Panc1 (cell line): ENCODE measurements at regions not wholly inside any gene's neighbourhood (a gene's known extent, or its start where the extent isn't known, plus 50 kb on each side); places are given as distances from the start of the nearest gene placed in this dataset.

Experiments used
- ATAC-seq: fragments of 200-7000 bp; cut with Tn5 transposase; 2 replicates; pipeline ENCODE4 v1.9.1; 2020; ENCODE audit warnings: mild to moderate bottlenecking, moderate library complexity
- BruUV-seq: library from RNA; stranded (reverse); fragments of 400-500 nt; replicated peaks from 2 replicates; lab custom pipeline; 2021; lab: Mats Ljungman, UMichigan
- CTCF ChIA-PET: fragments of 300-600 bp; sonication (Branson Sonifier 250); formaldehyde crosslinking; loops from one replicate; lab custom pipeline; 2022; ENCODE audit warnings: antibody characterized with exemption; lab: Charles Lee
- POLR2A ChIA-PET: fragments of 300-600 bp; sonication (Branson Sonifier 250); formaldehyde crosslinking; loops from one replicate; lab custom pipeline; 2022; ENCODE audit warnings: antibody characterized with exemption; lab: Charles Lee
- DNase-seq: peaks from one replicate; pipeline ENCODE4 v3.0.0-alpha.2; 2010; ENCODE audit warnings: low read depth, low spot score
- H3K27ac ChIP-seq: 2 replicates; pipeline ENCODE4 v1.5.1; 2011; ENCODE audit warnings: mild to moderate bottlenecking, low read length, inconsistent platforms
- H3K27me3 ChIP-seq: fragments of 200-500 bp; sonication (Bioruptor generic); 2 replicates; pipeline ENCODE4 v1.6.0; 2014; ENCODE audit warnings: low read length, inconsistent platforms; ENCODE audit not compliant: control insufficient read depth, insufficient read depth
- H3K36me3 ChIP-seq: fragments of 200-500 bp; sonication (Bioruptor generic); 2 replicates; pipeline ENCODE4 v1.5.1; 2014; ENCODE audit warnings: inconsistent platforms, mild to moderate bottlenecking, low read length, moderate library complexity; ENCODE audit not compliant: control insufficient read depth, insufficient read depth
- H3K4me1 ChIP-seq: 2 replicates; pipeline ENCODE4 v1.5.1; 2011; ENCODE audit warnings: inconsistent platforms, mild to moderate bottlenecking, low read length, moderate library complexity; ENCODE audit not compliant: control insufficient read depth, insufficient read depth
- H3K4me3 ChIP-seq, 2 experiments: 2 replicates each; pipeline ENCODE4 v1.5.1; 2011 to 2012; ENCODE audit warnings: low read depth in 2 of 2, low read length in 2 of 2, mild to moderate bottlenecking in 2 of 2, inconsistent platforms in 1 of 2, moderate library complexity in 1 of 2
- H3K9me3 ChIP-seq: fragments of 200-500 bp; sonication (Bioruptor generic); 2 replicates; pipeline ENCODE4 v1.5.1; 2014; ENCODE audit warnings: low read depth, mild to moderate bottlenecking, inconsistent platforms, low read length, moderate library complexity; ENCODE audit not compliant: control insufficient read depth, insufficient read depth
- POLR2AphosphoS5 ChIP-seq: IDR thresholded peaks from 2 replicates; pipeline ENCODE4 v1.6.1; 2012; ENCODE audit warnings: mild to moderate bottlenecking, low read depth, low read length, moderate library complexity
- SIN3A ChIP-seq: IDR thresholded peaks from 2 replicates; pipeline ENCODE4 v1.6.1; 2012; ENCODE audit warnings: low read depth, mild to moderate bottlenecking, low read length, moderate library complexity, borderline replicate concordance; ENCODE audit not compliant: insufficient read depth
- TCF7L2 ChIP-seq: IDR thresholded peaks from 2 replicates; pipeline ENCODE4 v1.6.1; 2011; ENCODE audit warnings: mild to moderate bottlenecking, low read depth, low read length, inconsistent platforms
- in situ Hi-C: cut with HindIII; loops from 2 replicates; pipeline ENCODE4 v1.10.0; 2016; ENCODE audit warnings: low sequenced_read_pairs, low pct_unique_long_range_greater_than_20kb
- intact Hi-C: fragments of 100-400 bp; cut with micrococcal nuclease; formaldehyde crosslinking; loops from one replicate; pipeline ENCODE4 v1.10.0; 2022; ENCODE audit not compliant: unreplicated experiment
- TF ChIP-seq, protein P1 (sequence below): fragments of 450-650 bp; IDR thresholded peaks from 2 replicates; pipeline ENCODE4 v1.5.1; 2017; ENCODE audit warnings: mild to moderate bottlenecking
- TF ChIP-seq, protein P2 (sequence below), 2 experiments: IDR thresholded peaks; 2 replicates each; pipeline ENCODE4 v1.6.1; 2011 to 2012; ENCODE audit warnings: low read depth in 2 of 2, control low read depth in 1 of 2, low read length in 1 of 2, mild to moderate bottlenecking in 1 of 2, moderate library complexity in 1 of 2; ENCODE audit not compliant: insufficient read depth in 1 of 2

DNA sequence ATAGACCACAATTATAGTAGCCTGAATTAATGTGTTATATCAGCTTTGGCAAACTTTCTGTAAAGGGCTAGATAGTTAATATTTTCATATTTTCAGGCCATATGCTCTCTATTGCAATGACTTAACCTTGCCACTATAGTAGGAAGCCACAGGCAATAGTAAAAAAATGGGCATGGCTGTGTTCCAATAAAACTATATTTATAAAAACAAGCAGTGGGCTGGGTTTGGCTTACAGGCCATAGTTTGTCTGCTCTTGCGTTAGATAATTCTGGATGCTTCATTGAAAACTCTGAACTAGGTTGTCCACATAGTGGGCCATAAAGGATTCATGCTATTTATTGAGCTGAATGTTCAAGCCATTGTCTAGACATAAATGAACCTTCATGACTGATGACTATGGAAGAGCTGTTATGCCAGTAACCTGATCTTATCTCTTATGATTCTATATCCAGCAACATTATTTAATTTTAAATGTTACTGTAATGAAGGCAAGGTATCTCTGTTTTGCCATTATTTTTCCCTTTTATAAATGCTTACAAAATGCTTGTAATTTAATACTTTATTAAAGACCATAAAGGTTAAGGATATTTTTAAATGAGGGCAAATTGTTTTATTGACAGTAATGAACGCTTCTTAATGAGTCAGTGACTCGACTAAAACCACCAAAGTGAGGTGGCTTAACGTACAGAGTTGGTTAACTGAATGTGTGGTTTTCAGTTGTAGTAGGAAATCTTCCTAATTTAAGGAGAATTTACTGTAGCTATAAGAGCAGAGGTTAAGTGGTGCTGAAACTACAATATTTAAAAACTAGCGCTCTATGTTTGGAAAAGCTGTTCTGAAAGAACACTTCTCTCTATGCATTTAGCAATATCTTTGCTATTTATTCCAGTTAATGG lies 560.6 kb downstream of the PRR16 start:
- Histone ChIP-seq H3K4me1 (no peaks in the 10 kb centered on the region), H3K9me3 (no peaks in the 10 kb centered on the region), H3K4me3 (no peak overlapping the region), H3K27ac (no peak overlapping the region), H3K36me3 (no peaks in the 10 kb centered on the region), H3K27me3 (no peaks in the 10 kb centered on the region)
- no peak for DNase-seq
- POLR2A ChIA-PET: no interaction called here
- BruUV-seq: no TSS peak
- no peak for ATAC-seq
- TF ChIP-seq, protein P1, sequence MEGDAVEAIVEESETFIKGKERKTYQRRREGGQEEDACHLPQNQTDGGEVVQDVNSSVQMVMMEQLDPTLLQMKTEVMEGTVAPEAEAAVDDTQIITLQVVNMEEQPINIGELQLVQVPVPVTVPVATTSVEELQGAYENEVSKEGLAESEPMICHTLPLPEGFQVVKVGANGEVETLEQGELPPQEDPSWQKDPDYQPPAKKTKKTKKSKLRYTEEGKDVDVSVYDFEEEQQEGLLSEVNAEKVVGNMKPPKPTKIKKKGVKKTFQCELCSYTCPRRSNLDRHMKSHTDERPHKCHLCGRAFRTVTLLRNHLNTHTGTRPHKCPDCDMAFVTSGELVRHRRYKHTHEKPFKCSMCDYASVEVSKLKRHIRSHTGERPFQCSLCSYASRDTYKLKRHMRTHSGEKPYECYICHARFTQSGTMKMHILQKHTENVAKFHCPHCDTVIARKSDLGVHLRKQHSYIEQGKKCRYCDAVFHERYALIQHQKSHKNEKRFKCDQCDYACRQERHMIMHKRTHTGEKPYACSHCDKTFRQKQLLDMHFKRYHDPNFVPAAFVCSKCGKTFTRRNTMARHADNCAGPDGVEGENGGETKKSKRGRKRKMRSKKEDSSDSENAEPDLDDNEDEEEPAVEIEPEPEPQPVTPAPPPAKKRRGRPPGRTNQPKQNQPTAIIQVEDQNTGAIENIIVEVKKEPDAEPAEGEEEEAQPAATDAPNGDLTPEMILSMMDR: no peak
- TF ChIP-seq SIN3A: no peak
- TF ChIP-seq TCF7L2: no peak
- TF ChIP-seq, protein P2, sequence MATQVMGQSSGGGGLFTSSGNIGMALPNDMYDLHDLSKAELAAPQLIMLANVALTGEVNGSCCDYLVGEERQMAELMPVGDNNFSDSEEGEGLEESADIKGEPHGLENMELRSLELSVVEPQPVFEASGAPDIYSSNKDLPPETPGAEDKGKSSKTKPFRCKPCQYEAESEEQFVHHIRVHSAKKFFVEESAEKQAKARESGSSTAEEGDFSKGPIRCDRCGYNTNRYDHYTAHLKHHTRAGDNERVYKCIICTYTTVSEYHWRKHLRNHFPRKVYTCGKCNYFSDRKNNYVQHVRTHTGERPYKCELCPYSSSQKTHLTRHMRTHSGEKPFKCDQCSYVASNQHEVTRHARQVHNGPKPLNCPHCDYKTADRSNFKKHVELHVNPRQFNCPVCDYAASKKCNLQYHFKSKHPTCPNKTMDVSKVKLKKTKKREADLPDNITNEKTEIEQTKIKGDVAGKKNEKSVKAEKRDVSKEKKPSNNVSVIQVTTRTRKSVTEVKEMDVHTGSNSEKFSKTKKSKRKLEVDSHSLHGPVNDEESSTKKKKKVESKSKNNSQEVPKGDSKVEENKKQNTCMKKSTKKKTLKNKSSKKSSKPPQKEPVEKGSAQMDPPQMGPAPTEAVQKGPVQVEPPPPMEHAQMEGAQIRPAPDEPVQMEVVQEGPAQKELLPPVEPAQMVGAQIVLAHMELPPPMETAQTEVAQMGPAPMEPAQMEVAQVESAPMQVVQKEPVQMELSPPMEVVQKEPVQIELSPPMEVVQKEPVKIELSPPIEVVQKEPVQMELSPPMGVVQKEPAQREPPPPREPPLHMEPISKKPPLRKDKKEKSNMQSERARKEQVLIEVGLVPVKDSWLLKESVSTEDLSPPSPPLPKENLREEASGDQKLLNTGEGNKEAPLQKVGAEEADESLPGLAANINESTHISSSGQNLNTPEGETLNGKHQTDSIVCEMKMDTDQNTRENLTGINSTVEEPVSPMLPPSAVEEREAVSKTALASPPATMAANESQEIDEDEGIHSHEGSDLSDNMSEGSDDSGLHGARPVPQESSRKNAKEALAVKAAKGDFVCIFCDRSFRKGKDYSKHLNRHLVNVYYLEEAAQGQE (IDR thresholded peaks at IDR 0.05; ENCODE audit: insufficient read depth in 1 of 2, low read depth in 2 of 2, low read length in 1 of 2): no peak
- TF ChIP-seq POLR2AphosphoS5: no peak
- intact Hi-C loops: no loop called here
- in situ Hi-C loops: no loop called here
- CTCF ChIA-PET: no interaction called here

DNA sequence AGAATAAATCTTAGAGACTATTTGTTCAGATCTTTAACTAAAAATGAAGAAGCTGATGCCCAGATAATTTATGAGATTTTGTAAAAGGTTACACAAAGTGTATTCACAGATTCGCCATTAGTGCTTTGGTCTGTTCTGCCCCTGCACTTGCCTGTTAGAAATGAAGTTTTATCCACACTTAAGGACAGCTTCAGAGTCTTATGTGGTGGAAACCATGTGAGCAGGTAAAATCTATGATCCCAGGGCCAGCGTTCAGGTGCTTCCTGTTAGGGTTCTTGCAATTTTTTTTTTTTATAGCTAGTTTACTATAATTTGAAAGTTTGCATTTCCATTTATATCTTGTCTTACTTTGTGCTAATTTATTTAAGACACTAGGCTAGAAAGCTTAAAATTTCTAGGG lies 561.6 kb downstream of the PRR16 start:
- BruUV-seq: no TSS peak

More for the DNA sequence above, 561.6 kb downstream of the PRR16 start:
- H3K4me1 ChIP-seq: no peaks in the 10 kb centered on the region
- CTCF ChIA-PET: no interaction called here
- no peak for ATAC-seq
- TF ChIP-seq, protein P2 (IDR thresholded peaks at IDR 0.05; ENCODE audit: insufficient read depth in 1 of 2, low read depth in 2 of 2, low read length in 1 of 2): no peak
- no peak for TF ChIP-seq POLR2AphosphoS5
- TF ChIP-seq, protein P1: no peak
- in situ Hi-C loops (no loop called here), intact Hi-C loops (no loop called here)
- no peak for DNase-seq
- POLR2A ChIA-PET: no interaction called here
- no peaks in the 10 kb centered on the region for H3K9me3 ChIP-seq
- H3K27me3 ChIP-seq: no peaks in the 10 kb centered on the region
- no peak overlapping the region for H3K4me3 ChIP-seq
- H3K27ac ChIP-seq: no peak overlapping the region
- no peaks in the 10 kb centered on the region for H3K36me3 ChIP-seq
